Fibroblast of mammary gland (primary cell): ENCODE measurements at regions not wholly inside any gene's neighbourhood (a gene's known extent, or its start where the extent isn't known, plus 50 kb on each side); places are given as distances from the start of the nearest gene placed in this dataset.
A peak's percentile ranks its signal among the peaks of the same experiment; 100 is the strongest.

Experiments used
- DNase-seq: peaks from one replicate; pipeline ENCODE4 v3.0.0-alpha.2; 2010; ENCODE audit warnings: low read depth
- H3K4me3 ChIP-seq: 2 replicates; pipeline ENCODE4 v1.5.1; 2011; ENCODE audit warnings: low read depth, mild to moderate bottlenecking, low read length, moderate library complexity; ENCODE audit not compliant: control insufficient read depth
- TF ChIP-seq, protein P1 (sequence below): conservative IDR thresholded peaks from 2 replicates; pipeline ENCODE4 v1.5.1; 2011; ENCODE audit warnings: low read depth, low read length, inconsistent platforms; ENCODE audit not compliant: control insufficient read depth, insufficient read depth

DNA sequence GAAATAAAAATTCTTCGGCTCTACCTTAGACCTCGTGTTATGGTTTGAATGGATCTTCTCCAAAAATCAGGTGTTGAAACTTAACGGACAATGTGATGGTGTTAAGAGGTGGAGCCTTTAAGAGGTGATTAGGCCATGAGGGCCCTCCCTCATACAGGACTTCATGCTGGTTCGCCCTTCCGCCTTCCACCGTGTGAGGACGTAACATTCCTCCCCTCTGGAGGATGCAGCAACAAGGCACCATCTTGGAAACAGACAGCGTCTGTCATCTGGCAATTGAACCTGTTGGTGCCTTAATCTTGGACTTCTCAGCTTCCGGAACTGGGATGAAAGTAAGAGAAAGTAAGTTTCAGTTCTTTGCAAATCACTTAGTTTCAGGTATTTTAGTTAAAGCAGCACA, 126.3 kb upstream of the SPRED2 start:
- TF ChIP-seq, protein P1, sequence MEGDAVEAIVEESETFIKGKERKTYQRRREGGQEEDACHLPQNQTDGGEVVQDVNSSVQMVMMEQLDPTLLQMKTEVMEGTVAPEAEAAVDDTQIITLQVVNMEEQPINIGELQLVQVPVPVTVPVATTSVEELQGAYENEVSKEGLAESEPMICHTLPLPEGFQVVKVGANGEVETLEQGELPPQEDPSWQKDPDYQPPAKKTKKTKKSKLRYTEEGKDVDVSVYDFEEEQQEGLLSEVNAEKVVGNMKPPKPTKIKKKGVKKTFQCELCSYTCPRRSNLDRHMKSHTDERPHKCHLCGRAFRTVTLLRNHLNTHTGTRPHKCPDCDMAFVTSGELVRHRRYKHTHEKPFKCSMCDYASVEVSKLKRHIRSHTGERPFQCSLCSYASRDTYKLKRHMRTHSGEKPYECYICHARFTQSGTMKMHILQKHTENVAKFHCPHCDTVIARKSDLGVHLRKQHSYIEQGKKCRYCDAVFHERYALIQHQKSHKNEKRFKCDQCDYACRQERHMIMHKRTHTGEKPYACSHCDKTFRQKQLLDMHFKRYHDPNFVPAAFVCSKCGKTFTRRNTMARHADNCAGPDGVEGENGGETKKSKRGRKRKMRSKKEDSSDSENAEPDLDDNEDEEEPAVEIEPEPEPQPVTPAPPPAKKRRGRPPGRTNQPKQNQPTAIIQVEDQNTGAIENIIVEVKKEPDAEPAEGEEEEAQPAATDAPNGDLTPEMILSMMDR, result no peak
- DNase-seq, result no peak
- H3K4me3 ChIP-seq, result no peak overlapping the region

DNA sequence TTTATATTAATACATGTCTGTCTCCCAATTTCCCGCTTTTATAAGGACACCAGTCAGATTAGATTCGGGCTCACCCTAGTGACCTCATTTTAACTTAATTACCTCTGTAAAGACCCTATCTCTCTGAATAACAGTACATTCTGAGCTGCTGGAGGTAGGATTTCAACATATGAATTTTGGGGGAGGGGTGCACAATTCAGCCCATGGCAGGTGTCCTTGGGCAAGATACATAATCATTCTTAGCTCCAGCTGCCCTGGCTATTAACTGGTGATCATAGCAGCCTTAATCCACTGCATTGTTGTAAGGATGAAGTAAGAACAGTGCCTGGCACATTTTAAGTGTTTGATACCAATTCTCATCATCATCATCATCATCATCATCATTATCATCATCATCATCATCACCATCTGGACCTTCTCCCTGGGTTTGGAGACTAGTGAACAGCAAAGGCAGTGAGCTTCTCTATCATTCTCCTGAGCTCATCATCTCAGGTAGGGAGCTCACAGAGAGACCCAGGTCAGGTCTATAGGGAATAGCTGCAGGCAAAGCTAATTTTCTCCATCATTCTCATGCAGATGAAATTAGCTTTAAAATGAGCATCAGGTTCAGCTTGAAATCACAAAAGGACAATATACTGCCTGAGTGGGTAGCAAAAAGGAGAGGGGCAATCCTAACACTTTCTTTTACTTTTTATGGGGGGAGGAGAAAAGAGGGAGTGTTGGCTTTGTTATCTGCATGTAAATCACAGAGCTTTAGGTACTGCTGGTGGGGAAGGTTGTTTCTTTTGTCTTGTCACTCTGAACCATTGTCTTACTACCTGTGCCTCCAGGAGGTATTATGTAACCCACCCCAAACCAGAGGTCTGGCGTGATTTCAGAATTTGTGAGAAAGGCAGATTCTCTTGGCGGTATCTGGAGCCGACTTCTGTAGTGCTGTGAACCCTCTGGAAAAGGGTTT, 125.5 kb upstream of the SPRED2 start:
- no peak overlapping the region for H3K4me3 ChIP-seq
- DNase-seq, result no peak
- TF ChIP-seq, protein P1, result no peak

DNA sequence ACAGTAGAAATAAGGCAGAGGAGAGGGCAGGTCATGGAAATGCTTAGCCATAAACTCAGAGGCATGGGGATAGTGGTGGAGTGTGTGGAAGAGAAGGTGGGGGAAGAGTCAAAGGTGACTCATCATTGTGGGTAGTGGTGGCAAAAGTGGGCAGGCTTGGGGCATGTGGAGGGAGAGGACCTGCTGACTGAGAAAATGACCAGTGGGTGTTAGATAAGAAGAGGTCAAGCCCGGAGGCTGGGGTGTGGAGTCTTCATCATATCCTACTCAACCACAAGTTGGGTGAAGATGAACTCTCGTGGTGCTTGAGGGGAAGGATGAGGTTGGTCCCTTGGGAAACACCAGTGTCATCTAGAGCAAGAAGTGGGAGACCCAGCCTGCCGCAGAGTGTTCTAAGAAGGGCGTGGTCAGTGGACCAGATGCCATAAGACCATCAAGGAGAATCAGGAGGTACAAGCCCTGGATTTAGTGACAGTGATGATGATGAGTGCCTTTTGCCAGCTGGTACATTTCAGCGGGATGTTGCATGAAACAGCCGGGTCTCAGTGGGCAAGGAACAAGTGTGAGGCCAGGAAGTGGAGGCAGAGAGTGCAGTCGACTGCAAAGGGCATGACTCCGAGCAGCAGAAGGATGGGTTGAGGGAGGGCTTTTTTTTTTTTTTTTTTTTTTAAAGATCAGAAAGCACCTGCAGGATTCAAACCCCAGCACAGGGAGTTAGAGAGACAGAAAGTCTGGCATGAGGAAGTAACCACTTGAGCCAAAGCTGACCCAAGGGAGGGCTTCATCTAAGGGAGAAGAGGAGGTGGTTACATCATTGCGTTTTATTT, 122.6 kb upstream of the SPRED2 start:
- TF ChIP-seq, protein P1, result no peak
- H3K4me3 ChIP-seq, result no peak overlapping the region
- peak; percentile 35 for DNase-seq

DNA sequence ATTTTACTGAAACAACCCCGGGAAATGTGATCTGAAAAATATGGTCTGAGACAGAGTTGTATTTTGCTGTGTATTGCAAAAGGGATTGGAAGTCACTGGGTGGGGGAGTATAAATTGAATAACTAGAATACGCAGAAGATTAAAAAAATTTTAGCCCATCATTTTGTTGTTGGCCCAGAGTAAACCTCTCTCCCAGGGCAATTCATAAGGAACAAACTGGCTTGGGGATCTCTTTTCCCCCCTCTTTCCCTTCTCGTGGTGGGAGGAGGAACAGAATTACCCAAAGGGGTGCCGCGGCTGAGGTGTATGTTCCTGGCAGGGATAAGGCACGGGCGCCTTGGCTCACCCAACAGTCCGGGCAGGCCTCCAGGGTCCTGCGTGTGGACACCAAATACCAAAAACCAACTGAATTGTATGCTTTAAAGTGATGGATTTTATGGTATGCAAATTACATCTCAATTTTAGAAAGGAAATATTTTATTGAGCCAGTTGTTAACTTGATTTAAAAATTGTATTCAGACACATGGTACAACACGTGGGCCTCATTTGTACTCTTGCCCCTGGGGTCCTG, 121.2 kb upstream of the SPRED2 start:
- no peak overlapping the region for H3K4me3 ChIP-seq
- no peak for DNase-seq
- TF ChIP-seq, protein P1, result no peak

DNA sequence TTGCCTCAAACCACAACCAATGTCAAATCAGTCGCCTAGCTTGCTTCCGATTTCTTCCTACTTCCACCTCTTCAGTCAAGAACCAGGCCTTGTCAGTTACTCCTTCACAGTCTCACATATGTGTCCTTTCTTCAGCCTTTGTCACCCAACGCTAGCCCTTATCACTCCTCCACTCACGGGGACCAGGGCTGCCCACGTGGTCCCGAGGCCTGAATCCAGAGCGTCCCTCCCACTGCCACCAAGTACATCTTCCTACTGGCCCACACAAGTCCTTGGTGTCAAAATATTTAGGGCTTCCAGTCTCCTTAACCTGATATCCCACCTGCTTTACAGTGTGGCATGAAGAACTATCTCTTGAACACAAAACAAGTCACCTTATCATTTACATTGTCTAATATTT, 119.1 kb upstream of the SPRED2 start:
- TF ChIP-seq, protein P1, result no peak
- no peak overlapping the region for H3K4me3 ChIP-seq
- no peak for DNase-seq

DNA sequence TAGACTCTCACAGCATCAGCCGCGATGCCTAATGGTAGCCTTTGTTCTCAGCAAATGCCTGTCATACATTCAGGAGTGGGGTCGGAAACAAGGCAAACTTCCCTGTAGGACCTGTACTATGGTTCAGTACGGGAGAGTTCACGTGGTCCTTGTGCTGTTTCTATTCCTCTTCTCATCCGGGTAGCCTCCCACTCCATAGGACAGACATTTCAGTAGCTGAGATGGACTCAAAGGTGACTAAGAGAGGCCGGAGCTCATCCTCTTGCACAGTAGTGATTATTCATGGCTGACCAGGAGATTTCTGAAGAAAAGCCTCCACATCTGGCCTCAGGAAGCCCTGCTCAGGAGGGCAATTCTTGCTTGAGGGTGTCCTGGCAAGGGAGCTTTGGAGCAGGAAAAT, 117.8 kb upstream of the SPRED2 start:
- TF ChIP-seq, protein P1, result no peak
- H3K4me3 ChIP-seq, result no peak overlapping the region
- peak; percentile 29 for DNase-seq
